ENCODE measurements at regions not wholly inside any gene's neighbourhood (a gene's known extent, or its start where the extent isn't known, plus 50 kb on each side); places are given as distances from the start of the nearest gene placed in this dataset.

DNA sequence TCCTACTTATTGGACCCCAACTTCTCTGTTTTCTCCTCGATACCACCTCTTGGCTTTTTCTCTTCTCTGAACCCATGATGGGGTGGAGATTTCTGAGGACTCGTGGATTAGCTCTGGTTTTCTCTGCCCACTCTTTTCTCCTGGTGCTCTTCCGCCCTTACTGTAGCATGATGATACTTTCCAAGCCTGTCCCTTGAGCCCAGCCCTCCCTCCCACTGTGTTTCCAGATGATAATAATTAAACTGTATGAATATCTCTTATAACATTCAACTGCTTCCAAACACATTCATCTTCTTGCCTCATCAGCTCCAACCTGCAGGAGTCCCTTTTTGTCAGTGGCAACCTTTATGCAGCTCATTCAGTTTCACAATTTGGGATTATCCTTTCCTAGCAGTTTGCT is 494.2 kb upstream of the KLF4 start:
- Histone ChIP-seq H3K36me3 (no peaks in the 10 kb centered on the region), H3K27me3 (peaks cover 0 to 4% (median 0%) of the 10 kb centered on the region in 7 donors), H3K9me3 (no peaks in the 10 kb centered on the region), H3K27ac (no peak overlapping the region), H3K4me1 (peaks cover 0 to 16% (median 0%) of the 10 kb centered on the region in 9 donors), H3K4me3 (no peak overlapping the region)
- TF ChIP-seq, protein P1, sequence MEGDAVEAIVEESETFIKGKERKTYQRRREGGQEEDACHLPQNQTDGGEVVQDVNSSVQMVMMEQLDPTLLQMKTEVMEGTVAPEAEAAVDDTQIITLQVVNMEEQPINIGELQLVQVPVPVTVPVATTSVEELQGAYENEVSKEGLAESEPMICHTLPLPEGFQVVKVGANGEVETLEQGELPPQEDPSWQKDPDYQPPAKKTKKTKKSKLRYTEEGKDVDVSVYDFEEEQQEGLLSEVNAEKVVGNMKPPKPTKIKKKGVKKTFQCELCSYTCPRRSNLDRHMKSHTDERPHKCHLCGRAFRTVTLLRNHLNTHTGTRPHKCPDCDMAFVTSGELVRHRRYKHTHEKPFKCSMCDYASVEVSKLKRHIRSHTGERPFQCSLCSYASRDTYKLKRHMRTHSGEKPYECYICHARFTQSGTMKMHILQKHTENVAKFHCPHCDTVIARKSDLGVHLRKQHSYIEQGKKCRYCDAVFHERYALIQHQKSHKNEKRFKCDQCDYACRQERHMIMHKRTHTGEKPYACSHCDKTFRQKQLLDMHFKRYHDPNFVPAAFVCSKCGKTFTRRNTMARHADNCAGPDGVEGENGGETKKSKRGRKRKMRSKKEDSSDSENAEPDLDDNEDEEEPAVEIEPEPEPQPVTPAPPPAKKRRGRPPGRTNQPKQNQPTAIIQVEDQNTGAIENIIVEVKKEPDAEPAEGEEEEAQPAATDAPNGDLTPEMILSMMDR (IDR thresholded peaks at IDR 0.05) = no peak
- 69 to 80% methylated on average over 3 of the region's 3 CpGs for WGBS, 2 donors
- ATAC-seq = no peak
- intact Hi-C loops (cut with DNase I) = no loop called here
- DNase-seq = no peak

DNA sequence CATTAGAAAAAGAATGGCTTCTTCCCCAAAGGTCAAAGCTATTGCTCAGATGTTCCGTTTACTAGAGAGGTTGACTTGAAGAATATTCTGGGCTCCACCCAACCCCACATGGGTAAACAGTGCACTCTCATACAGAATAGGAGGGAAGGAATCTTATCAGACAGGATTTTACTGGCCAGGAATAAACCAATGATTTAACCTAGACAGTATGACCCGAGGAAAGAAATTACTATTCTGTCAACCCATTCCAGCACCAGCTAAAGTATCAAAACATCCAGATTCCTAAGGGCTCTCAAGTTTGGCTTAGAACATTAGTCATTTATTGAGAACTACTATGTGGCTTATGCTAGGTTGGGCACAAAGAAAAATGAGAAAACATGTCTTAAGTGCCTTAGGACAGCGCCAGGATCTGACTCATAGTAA is 493.6 kb upstream of the KLF4 start:
- WGBS, 2 donors = 65 to 75% methylated on average over 3 of the region's 3 CpGs
- TF ChIP-seq, protein P1 (IDR thresholded peaks at IDR 0.05) = no peak
- H3K4me1 ChIP-seq = peaks cover 0 to 16% (median 0%) of the 10 kb centered on the region in 9 donors
- H3K36me3 ChIP-seq = no peaks in the 10 kb centered on the region
- ATAC-seq = peak in 7 of 8 donors; percentile 34 to 83 (median 71)
- peaks cover 0 to 4% (median 0%) of the 10 kb centered on the region in 7 donors for H3K27me3 ChIP-seq
- DNase-seq = no peak
- H3K9me3 ChIP-seq = no peaks in the 10 kb centered on the region
- no peak overlapping the region for H3K4me3 ChIP-seq
- peak overlapping the region in 1 of 10 donors; percentile 42 for H3K27ac ChIP-seq
- intact Hi-C loops (cut with DNase I) = no loop called here

DNA sequence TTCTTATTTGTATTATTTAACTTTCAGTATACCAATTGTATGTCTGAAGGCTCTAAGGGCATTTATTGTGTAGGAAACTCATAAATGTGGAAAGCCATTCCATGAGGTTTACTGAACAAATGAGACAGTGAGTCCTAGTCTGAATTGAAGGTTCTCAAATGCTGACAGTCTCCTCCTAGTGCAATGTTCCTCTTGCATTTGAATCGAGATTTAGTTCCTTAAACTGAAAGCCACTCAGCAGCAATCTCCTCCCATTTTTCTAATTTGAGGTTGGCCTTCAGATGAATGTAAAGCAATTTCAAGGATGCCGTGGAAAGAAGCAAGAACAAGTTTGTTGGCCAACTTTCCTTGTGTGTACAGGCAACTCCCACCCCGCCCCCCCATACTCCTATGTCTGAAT is 493.2 kb upstream of the KLF4 start:
- 60 to 65% methylated on average over 3 of the region's 3 CpGs for WGBS, 2 donors
- H3K27ac ChIP-seq = peak overlapping the region in 1 of 10 donors; percentile 42
- no peak overlapping the region for H3K4me3 ChIP-seq
- peaks cover 0 to 4% (median 0%) of the 10 kb centered on the region in 7 donors for H3K27me3 ChIP-seq
- H3K36me3 ChIP-seq = no peaks in the 10 kb centered on the region
- H3K9me3 ChIP-seq = no peaks in the 10 kb centered on the region
- H3K4me1 ChIP-seq = peaks cover 0 to 16% (median 0%) of the 10 kb centered on the region in 9 donors
- TF ChIP-seq, protein P1 (IDR thresholded peaks at IDR 0.05) = no peak
- no peak for DNase-seq
- intact Hi-C loops (cut with DNase I) = no loop called here
- peak in 3 of 8 donors; percentile 16 to 47 (median 42) for ATAC-seq

DNA sequence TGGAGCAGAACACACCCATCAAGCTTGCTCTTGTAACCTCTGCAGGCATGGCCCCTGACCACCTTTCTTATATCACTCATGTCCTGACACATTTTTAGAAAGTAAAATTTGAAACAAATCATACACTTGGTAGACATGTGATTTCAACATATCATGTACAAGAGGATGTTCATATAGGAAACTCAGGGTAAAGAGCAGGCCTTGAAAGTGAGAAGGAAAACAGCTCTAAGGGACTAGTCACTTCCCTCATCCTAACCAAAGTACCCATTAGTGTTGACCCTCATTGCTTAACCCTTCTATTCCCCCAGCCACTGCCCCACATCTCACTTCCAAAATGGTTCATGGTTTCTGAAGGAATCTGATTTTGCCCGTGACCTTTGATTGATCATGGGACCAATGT is 492.4 kb upstream of the KLF4 start:
- no peaks in the 10 kb centered on the region for H3K9me3 ChIP-seq
- TF ChIP-seq, protein P1 (IDR thresholded peaks at IDR 0.05) = no peak
- DNase-seq = no peak
- intact Hi-C loops (cut with DNase I) = no loop called here
- H3K4me1 ChIP-seq = peaks cover 0 to 21% (median 0%) of the 10 kb centered on the region in 9 donors
- peak overlapping the region in 1 of 10 donors; percentile 42 for H3K27ac ChIP-seq
- no peak for ATAC-seq
- 98 to 100% methylated on average over 1 of the region's 1 CpG for WGBS, 2 donors
- peaks cover 0 to 4% (median 0%) of the 10 kb centered on the region in 7 donors for H3K27me3 ChIP-seq
- no peaks in the 10 kb centered on the region for H3K36me3 ChIP-seq
- H3K4me3 ChIP-seq = no peak overlapping the region

Data from heart right ventricle (tissue), 16 donors.